ENCODE measurements at regions not wholly inside any gene's neighbourhood (a gene's known extent, or its start where the extent isn't known, plus 50 kb on each side); places are given as distances from the start of the nearest gene placed in this dataset.
A peak's percentile ranks its signal among the peaks of the same experiment; 100 is the strongest.
"Not testable (repeated sequence)": the region's sequence is repeated elsewhere in the genome, so short reads cannot be mapped to it uniquely, and the experiment has no call there.

DNA sequence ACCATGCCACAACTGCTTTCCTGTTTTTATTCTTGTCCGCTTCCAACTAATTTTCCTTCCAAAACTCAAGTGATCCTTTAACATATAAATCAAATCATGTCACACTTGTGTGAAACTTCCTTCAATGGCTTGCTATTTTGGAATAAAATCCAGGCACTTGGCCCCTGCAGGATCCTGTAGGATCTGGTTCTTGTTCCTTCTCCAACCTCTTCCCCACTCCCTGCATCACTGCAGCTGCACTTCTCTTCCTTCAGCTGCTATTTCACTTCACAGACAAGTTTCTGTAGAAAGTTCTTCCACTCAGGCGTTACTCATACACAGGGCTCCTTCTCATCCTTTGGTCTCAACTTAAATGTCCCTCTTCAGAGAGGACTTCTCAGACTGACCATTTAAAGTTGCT lies 239.7 kb upstream of the BTG1 start:
- DNase-seq, result no peak

DNA sequence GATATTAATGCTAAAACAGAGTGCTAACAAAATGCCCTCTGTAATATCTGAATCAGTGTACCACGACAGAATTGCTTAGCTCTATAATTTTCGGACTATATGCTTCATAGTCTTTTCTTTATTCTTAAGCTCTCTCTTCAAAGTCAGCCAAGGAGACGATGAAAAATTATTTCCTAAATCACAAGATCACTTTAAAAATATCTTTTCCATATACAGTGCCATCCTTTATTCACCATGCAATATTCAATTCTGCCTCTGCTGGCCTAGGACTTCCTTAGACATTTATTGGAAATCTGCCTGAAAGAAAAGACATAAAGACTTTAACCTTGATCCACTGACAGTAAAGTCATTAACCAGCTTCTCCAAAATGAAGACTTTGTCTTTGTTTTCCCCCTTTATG lies 238.9 kb upstream of the BTG1 start:
- no peak for DNase-seq

DNA sequence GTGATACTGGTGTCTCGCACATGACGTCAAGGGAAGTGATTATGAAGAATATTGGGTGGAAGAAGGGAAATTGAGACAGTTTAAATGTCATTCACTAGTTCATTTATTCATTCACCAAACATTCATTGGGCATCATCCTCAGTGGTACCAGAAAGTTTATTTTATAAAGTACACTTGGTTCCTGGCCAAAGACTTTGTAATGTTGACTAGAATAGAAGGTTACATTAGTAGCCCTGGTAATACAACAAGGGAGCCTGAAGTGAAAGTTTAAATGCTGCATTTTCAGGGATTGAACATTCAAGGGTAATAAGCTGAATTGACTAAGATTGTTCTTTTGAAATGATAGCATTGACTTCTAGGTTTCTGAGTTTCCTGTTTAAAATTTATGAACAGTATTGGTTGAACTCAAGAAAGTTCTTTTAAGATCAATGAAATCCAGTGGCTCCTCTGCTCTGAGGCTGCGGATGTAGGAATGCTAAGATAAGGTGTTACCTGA lies 236.8 kb upstream of the BTG1 start:
- DNase-seq, result no peak

DNA sequence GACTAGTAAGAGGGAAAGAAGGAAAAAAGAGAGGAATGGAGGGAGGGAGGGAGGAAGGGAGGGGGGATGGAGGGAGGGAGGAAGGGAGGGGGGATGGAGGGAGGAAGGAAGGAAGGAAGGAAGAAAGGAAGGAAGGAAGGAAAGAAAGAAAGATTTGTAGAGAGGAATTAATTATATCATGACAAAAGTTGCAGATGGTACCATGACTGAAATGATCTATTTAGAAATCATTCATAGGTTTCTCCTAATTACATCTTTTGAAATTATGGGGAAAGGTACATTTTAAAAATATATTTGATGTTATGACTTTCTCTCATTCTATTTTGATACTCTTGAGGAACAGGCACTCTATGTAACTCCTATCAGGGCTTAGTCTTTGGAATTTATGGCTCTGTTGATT lies 236.2 kb upstream of the BTG1 start:
- no peak for DNase-seq

DNA sequence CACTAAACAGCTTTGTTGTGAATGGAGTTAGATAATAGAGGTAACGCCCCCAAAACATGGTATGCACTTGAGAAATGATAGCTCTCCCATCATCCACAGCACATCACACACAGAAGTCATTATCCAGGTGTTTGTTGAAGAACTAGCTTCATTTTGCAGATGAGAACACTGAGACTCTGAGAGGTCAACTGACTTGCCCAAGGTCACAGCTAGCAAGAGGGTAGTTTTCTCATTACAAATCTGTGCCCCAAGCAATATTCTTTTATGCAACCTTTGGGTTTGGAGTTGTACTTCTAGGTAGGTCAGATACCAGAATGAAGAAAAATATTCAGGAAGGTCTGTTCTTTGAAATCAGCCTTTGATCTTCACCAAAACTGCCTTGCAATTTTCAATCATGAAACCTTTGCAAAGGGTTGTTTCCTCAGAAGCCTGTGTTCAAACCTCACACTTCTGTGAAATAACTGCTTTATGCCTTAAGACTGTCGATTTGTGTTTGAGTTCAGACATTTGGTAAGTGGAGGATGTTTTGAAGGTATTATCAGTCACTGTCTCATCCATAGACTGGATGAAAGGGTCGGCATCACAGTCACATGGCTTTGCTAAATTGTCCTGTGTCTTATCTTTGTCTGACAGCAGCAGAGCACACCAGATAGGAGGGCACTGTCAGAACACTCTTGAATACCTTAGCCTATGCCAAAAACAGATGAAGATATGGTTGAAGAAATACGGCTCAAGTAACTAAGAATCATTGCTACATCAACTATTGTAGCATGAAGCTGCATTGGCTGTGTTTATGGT lies 233.2 kb upstream of the BTG1 start:
- DNase-seq, result no peak

DNA sequence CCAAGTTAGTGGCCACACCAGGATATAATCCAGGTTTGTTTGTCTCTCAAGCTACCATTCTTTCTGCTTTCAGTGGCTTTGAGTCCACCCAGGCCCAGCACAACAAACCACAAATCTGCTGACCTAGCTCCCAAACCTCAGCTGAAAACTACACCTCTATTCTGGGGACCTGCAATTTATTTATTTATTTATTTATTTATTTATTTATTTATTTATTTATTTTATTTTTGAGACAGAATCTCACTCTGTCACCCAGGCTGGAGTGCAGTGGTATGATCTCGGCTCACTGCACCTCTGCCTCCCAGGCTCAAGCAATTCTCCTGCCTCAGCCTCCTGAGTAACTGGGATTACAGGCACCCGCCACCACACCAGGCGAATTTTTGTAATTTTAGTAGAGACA lies 229.9 kb upstream of the BTG1 start:
- not testable (repeated sequence) for DNase-seq

DNA sequence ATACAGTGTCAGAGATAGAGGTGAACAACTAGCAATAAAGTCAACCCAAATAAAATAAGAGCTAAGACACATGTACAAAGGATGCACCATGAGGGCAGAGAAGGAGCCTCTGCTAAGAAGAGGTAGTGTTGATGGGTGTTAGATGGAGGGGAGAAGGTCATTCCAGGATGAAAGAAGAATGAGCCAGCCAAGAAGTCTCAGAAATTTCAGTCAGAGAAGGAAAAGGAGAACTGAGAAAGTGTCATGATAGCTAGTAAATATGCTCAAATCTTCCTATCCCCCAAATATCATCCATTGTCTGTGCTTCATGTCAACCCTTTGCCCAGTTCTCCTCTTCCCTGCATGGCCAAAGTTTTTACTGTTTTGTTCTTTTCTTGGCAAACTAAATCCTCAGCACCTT lies 225.2 kb upstream of the BTG1 start:
- DNase-seq, result no peak

DNA sequence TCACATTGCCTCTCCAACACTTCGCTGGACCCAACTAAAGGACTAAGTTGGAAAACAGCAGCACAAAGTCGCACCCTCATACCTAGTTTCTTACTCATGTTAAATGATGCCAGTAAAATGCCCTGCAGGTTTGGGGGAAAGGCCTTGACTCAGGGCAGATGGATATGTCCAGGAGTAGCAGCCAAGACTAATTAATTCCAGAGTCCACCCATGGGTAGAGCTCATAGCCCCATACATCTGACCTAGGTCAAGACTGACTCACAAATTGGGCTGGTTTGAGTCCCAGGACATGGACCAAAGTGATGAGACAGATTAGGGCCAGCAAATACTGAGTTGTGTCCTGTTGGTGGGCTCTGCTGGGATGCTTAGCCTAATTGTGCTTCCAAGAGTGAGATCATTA lies 224.0 kb upstream of the BTG1 start:
- no peak for DNase-seq

DNA sequence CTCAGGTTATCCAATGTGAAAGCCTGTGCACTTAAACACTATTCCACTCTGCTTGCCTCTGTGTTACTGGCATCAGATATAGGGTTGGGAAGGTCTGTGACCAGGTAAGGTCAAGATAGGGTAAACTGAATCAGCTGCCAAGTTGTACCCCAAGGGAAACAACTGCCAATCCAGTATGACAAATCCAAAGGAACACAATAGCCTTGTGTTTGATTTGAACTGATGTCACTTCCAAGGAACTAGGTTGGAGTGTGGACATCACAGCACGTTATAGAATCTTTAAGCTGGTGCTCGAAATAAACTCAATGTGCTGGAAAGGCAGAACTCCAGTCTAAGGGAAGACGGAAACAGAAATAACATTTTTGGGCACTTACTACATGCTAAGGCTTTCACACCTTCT lies 223.4 kb upstream of the BTG1 start:
- DNase-seq, result no peak

DNA sequence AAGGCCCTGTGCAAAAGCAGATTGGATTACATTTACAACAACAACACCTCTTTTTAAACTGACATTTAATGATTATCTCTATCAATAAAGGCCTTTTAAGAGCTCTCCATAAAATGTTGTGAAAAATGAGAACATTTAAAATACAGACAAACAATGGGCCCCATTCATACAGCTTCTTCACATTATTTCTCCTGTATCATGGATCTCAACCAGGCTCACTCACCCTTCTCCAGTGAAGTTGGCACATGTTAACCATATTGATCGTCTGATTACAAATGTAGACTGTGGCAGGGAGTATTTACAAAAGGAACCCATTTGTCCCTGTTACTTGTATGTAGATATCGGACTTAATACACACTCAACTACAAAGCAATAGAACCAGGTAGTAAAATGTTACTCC lies 220.2 kb upstream of the BTG1 start:
- DNase-seq, result no peak

DNA sequence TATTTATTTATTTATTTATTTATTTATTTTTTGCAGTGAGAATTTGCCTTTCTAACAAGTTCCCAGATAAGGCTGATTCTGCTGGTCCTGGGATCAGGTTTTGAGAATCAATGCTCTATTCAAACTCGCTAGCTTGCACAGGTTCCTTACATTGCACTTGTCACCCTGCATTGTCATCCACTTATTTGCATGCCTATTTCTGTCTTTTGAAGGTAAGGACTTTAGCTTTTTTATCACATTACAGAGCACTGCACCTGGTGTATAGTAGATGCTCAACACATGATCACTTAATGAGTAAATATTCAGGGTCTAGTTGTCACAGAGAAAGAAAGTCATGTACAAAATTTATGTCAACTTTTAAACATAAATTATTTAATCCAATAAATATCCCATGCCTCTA lies 219.7 kb upstream of the BTG1 start:
- no peak for DNase-seq

DNA sequence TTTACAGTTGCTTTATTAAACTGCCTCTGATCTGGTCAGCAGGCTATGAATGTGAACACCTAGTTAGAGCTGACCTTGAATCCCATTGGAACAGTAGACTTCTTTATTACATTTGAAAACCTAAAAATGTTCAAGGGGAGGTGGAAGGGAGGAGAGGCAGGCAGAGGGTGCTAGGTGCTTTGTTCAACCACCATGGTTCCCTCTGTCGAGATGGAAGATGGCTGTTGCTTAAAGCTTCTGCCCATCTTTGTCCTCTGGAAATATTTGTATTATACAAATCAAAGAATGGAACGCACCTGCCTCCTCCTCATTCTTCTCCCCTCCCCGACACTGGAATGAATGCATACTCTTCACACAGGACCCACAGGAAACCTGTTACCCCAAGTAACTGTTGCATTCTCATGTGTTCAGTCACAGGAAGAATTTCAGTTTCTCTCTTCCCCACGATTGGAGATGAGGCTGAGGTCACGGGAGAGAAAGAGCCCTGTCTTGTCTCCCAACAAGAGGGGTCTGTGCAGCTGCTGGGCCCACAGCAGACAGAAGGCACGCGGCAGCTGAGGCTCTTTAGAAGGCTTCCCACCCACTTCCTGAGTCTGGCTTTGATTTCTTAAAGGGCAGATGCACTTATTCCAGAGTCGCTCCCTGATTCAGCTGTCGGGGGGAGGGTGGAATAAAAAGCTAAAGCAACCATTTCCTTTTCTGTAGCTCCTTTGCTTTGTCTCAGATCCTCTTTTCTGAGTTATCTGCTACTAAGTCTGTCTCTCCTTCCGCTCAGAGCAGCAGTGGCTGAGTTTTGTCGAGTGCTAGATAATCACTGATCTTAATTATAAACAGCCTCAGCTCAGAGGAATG lies 217.9 kb upstream of the BTG1 start:
- peak; percentile 72 for DNase-seq

DNA sequence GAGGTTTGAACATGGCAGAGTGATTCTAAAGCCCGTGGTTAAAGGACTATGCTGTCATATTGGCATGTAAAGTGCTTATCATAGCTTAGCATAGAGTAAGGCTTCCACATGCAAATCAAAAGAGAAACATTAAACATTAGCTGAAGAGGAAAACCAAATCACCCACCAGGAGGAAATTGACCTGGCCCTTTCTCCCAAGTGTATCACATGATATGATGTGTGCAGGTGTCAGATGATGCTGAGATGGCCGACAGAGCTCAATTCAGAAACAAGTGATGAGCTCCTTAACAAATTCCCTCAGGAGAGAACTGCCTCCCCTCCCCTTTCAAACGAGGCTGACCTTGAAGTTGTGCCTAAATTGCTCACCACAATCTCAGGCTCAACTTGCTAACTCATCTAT lies 217.1 kb upstream of the BTG1 start:
- no peak for DNase-seq

DNA sequence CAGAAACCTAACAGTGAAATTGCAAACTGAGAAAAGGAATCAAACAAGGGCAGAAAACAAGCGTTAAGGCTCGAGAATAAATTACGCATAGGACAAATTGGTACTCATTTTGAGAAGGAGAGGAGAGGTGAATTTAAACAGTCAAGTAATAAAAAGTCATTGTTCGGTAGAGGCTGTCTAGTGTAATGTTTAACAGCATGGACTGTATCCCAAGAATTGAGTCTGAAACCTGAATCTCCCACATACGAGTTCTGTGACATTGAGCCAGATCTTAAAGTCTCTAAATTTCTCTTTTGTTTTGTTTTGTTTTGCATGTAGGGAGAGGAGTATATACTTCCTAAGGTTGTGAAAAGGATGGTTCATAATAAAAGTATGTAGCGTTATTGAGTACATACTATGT lies 216.5 kb upstream of the BTG1 start:
- no peak for DNase-seq

DNA sequence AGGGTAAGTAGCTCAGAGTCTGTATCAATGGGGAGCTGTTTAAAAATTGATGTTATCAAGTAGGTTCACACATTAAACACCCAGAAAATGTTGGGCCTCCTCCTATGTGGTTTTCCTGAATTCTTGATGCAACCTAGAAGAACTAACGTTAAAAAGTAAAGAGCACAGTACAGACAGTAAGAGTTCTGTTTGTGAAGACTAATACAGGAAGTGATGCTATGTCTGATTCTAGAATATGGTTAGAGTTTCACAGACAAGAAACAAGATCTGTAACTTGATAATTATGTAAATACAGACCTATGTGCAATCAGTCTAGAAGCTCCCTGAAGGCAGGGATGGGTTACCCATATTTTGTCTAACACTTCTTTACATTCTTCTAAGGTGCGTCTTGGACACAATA lies 214.9 kb upstream of the BTG1 start:
- DNase-seq, result no peak

DNA sequence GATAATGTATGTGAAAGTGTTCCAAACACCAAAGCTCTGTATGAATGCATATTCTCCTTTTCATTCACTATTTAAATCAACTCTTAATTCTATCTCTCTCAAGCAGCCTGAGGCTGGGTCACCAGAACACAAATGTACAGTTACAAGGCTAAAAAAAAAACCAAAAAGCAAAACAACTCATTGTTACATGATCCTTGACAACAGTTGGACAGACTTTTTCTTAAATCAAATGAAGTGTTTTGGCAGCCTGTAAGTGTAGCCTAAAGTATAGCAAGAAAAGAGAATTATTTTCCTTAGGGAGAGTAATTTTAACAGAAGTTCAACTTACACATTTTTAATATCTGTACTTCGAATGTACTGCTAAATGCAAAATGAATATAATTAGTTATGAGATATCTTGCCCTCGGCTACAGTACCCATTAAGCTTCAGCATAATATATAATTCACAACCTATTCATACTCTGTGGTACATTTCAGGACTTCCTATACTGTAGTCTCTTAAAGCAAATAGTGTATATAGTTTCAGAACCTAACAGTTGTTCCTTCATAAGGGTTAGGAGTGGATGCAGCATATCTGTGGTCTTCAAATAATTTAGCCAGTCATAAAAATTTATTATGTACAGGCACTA lies 214.0 kb upstream of the BTG1 start:
- no peak for DNase-seq

DNA sequence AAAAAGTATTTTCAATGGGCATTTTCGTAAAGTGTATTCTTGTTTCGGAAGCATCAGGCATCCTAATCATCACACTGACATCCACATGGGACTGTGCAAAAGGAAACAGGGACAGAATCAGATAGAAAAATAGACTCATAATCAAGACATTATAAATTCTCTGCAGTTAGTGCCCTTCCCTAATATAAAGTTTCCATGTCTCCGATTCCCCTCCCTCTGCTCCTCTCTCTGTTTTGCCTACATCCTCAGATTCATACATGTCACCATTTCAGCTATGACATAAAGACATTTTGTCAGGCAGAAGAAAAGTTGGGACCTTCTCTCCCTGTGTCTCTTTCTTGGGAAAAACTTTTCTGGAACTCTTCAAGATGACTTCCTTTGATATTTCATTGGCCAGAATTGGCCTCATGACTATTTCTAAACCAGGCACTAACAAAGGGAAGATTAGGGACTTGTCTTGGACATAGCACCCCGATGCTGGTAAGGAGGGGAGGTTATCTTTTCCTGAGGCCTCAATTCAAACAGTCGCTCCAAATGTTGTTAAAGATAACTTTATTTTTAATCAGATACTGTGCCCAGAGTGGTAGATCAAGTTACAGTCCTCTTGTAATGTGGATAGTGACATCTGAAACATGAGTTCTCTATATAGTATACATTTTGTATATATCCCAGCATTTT lies 212.1 kb upstream of the BTG1 start:
- no peak for DNase-seq

DNA sequence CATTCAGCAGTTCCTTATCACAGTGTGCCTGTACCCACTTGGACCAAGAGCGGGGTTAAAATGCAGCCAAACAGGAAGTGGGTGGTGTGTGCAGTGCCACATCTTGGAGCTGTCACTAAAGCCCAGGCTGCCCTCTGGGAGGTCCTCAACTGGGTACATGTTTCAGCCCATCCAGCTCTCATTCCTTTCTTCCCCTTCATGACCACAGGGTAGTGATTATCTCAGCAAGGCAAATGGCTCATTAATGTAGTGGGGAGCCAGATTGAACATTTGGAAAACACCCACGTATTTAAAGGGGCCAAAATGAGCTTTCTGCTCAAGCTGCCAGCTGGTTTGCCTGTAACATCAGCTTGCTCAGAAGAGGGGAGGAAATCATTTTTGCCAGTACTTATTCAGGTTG lies 210.8 kb upstream of the BTG1 start:
- no peak for DNase-seq

DNA sequence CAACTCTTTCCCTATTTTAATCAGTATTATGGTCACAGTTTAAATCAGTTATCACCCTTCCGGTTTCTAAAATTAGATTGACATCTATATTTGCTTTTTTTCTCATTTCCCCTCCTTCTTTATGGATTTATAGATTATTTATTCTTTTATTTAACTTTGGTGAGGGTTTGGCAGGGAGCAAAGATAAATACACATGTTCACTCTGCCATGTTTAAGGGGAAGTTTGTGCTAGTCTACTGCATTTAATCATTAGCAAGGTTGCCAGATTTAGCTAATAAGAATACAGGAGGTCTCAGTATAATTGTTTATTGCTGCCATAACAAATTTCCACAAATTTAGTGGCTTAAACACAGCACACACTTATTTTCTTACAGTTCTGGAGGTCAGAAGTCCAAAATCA lies 204.0 kb upstream of the BTG1 start:
- DNase-seq, result no peak

DNA sequence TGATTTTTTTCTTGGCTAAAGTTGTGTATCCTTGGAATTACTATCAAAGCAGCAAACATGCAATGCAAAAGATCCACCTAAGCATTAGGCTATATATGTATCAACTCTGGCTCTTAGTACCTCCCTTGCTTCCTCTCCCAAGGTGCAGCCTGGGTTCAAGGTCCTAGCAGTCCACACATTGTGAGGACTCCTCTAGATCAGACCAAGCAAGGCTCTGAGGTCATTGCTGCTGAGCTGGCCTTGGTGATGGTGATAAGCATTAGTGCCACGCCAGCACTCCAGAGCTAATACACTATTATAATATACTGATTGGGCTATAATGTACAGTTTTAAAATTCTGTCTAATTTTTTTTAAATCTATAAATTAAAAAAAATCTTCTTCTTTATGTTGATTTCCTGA lies 196.9 kb upstream of the BTG1 start:
- no peak for DNase-seq

DNA sequence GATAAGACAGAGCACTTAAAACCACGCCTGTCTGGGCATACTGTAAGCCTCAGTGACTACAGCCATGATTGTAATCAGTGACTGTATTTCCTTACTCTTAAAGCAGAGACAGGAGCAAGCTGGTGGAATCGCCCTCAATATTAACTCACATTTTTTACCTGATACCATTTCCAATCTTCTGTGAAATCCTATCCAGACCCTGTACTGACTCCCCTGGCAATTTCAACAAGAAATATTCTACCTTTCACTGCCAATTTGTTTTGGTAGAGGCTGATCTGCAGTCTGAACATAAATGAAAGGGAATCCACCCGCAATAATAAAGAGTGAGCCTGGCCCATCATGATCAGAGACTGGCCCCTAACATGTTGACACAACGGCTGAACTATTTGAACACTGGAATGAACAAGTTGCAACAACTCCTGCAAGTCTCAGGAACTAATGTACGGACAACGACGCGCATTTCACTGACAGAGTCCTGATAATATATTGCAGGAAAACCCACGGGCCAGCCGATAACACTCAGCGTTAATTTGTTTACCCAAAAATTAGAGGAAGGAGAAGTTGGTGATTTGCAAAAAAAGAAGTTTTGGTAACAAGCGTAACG lies 195.5 kb upstream of the BTG1 start:
- DNase-seq, result no peak

DNA sequence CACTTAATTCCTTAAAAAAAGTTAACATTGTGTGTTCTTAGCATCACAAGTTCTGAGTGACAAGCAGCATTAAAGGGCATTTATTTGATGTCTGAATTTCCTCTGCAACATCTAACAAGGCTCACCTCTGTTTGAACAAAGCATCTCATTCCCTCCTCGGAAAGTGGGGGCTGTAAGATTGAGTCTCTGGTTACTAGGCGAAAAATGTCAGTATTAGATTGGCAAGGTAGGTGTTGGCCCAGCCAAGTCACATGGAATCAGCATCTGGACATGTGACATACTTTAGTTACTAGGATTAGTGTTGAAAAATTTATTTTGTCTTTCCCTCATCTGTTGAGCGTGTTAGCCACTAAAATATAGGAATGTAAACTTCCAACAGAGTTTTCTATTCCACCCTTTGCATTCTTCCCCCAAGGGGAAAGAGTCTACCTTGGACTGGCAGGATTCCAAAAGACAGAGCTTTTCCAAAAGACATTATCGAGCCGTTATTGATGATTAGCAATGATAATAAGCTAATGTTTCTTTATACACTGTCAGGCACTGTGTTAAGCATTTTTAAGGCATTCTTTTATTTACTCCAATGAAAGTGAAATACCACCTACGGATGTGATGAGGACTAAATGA lies 194.9 kb upstream of the BTG1 start:
- DNase-seq, result no peak
